HCT116 (cell line): ENCODE measurements at regions not wholly inside any gene's neighbourhood (a gene's known extent, or its start where the extent isn't known, plus 50 kb on each side); places are given as distances from the start of the nearest gene placed in this dataset.

Source experiments
- ATAC-seq: fragments of 200-7000 bp; cut with Tn5 transposase; 2 replicates; pipeline ENCODE4 v1.9.1; 2020; ENCODE audit warnings: mild to moderate bottlenecking, moderate library complexity
- BruUV-seq: library from RNA; stranded (reverse); fragments of 400-500 nt; replicated peaks from 2 replicates; lab custom pipeline; 2021; lab: Mats Ljungman, UMichigan
- CTCF ChIA-PET: fragments of 300-600 bp; sonication (Branson Sonifier 250); formaldehyde crosslinking; loops from one replicate; lab custom pipeline; 2021; ENCODE audit warnings: antibody characterized with exemption; lab: Charles Lee
- POLR2A ChIA-PET: fragments of 300-600, 350-600 bp; sonication (Branson Sonifier 250); formaldehyde crosslinking; loops from one replicate; lab custom pipeline; 2021; ENCODE audit warnings: antibody characterized with exemption; lab: Charles Lee
- RAD21 ChIA-PET, 2 experiments: fragments of 300-600 bp; sonication (Branson Sonifier 250); formaldehyde crosslinking; loops; one replicate each; lab custom pipeline; 2023; ENCODE audit warnings: low total read pairs in 2 of 2; ENCODE audit not compliant: uncharacterized antibody in 2 of 2, unreplicated experiment in 2 of 2, low non-redundant PET in 1 of 2; lab: Charles Lee
- DNase-seq: peaks from one replicate; pipeline ENCODE4 v3.0.0-alpha.2; 2010; ENCODE audit warnings: low read depth, low spot score
- H2AFZ ChIP-seq: fragments of 200-600 bp; shearing (Covaris generic), sonication (generic); 2 replicates; pipeline ENCODE4 v1.6.1; 2017; ENCODE audit warnings: low read depth, mixed run types, mixed read lengths, antibody characterized with exemption, low read length; ENCODE audit not compliant: poor library complexity, severe bottlenecking
- H3K27ac ChIP-seq: 2 replicates; pipeline ENCODE4 v1.5.1; 2012; ENCODE audit warnings: low read depth, low read length
- H3K27me3 ChIP-seq: fragments of 200-600 bp; sonication (generic); 2 replicates; pipeline ENCODE4 v1.6.1; 2016; ENCODE audit warnings: mixed run types, low read length, mixed read lengths; ENCODE audit not compliant: insufficient read depth
- H3K36me3 ChIP-seq, 2 experiments: fragments of 200-500 bp in 1 of 2; fragments of 200-600 bp in 1 of 2; sonication (Bioruptor generic) in 1 of 2; sonication (generic) in 1 of 2; 2 replicates each; pipeline versions ENCODE4 v1.5.1 to v1.6.1; 2014 to 2016; ENCODE audit warnings: low read length in 2 of 2, inconsistent platforms in 1 of 2, mixed read lengths in 1 of 2, mixed run types in 1 of 2; ENCODE audit not compliant: insufficient read depth in 2 of 2, control insufficient read depth in 1 of 2
- H3K4me1 ChIP-seq, 2 experiments: fragments of 200-600 bp in 1 of 2; sonication (generic) in 1 of 2; 2 replicates each; pipeline versions ENCODE4 v1.5.1 to v1.6.1; 2012 to 2017; ENCODE audit warnings: low read length in 2 of 2, inconsistent platforms in 1 of 2, mild to moderate bottlenecking in 1 of 2, mixed read lengths in 1 of 2, mixed run types in 1 of 2, moderate library complexity in 1 of 2; ENCODE audit not compliant: insufficient read depth in 2 of 2, control insufficient read depth in 1 of 2
- H3K4me2 ChIP-seq: fragments of 200-600 bp; sonication (generic); 2 replicates; pipeline ENCODE4 v1.6.1; 2017; ENCODE audit warnings: mixed run types, low read length, mixed read lengths
- H3K4me3 ChIP-seq, 2 experiments: fragments of 200-600 bp in 1 of 2; sonication (generic) in 1 of 2; replicated peaks in 1 of 2; 2 replicates each; pipeline ENCODE4 v1.5.1; 2011 to 2016; ENCODE audit warnings: low read length in 2 of 2, control low read depth in 1 of 2, low read depth in 1 of 2, mild to moderate bottlenecking in 1 of 2, mixed read lengths in 1 of 2, mixed run types in 1 of 2
- H3K79me2 ChIP-seq: fragments of 200-600 bp; sonication (generic); 2 replicates; pipeline ENCODE4 v1.6.1; 2017; ENCODE audit warnings: mild to moderate bottlenecking, mixed run types, low read length, moderate library complexity, mixed read lengths; ENCODE audit not compliant: insufficient read depth
- H3K9ac ChIP-seq: fragments of 200-600 bp; sonication (generic); 2 replicates; pipeline ENCODE4 v1.6.1; 2016; ENCODE audit warnings: low read length, mixed read lengths
- H3K9me2 ChIP-seq: fragments of 200-600 bp; sonication (generic), shearing (Covaris generic); 2 replicates; pipeline ENCODE4 v1.6.1; 2017; ENCODE audit warnings: mixed run types, mild to moderate bottlenecking, moderate library complexity; ENCODE audit not compliant: insufficient read depth
- H3K9me3 ChIP-seq, 2 experiments: fragments of 200-500 bp in 1 of 2; fragments of 200-600 bp in 1 of 2; sonication (Bioruptor generic) in 1 of 2; sonication (generic) in 1 of 2; 2 replicates each; pipeline ENCODE4 v1.6.1; 2014 to 2017; ENCODE audit warnings: low read length in 2 of 2, mixed read lengths in 2 of 2, inconsistent platforms in 1 of 2, low read depth in 1 of 2, mild to moderate bottlenecking in 1 of 2, mixed run types in 1 of 2, moderate library complexity in 1 of 2; ENCODE audit not compliant: control insufficient read depth in 1 of 2, insufficient read depth in 1 of 2
- H4K20me1 ChIP-seq: fragments of 200-600 bp; sonication (generic), shearing (Covaris generic); 2 replicates; pipeline ENCODE4 v1.6.1; 2017; ENCODE audit warnings: mixed run types, mild to moderate bottlenecking, moderate library complexity; ENCODE audit not compliant: insufficient read depth
- CBX3 ChIP-seq: IDR thresholded peaks from 2 replicates; pipeline ENCODE4 v1.6.1; 2012; ENCODE audit warnings: low read depth
- CTCF ChIP-seq, 3 experiments: fragments of 200-600 bp in 1 of 3; sonication (generic) in 1 of 3; IDR thresholded peaks in 2 of 3; conservative IDR thresholded peaks in 1 of 3; 2 replicates each; pipeline ENCODE4 v1.5.1; 2012 to 2017; ENCODE audit warnings: low read depth in 2 of 3, low read length in 2 of 3, antibody characterized with exemption in 1 of 3, borderline replicate concordance in 1 of 3, control low read depth in 1 of 3, mild to moderate bottlenecking in 1 of 3, mixed read lengths in 1 of 3, mixed run types in 1 of 3, moderate library complexity in 1 of 3; ENCODE audit not compliant: insufficient read depth in 1 of 3
- EGR1 ChIP-seq: IDR thresholded peaks from 2 replicates; pipeline ENCODE4 v1.6.1; 2012; ENCODE audit warnings: low read depth
- ELF1 ChIP-seq: IDR thresholded peaks from 2 replicates; pipeline ENCODE4 v1.6.1; 2012; ENCODE audit warnings: low read depth, borderline replicate concordance
- FOSL1 ChIP-seq: IDR thresholded peaks from 2 replicates; pipeline ENCODE4 v1.6.1; 2012; ENCODE audit warnings: low read depth
- MAX ChIP-seq: IDR thresholded peaks from 2 replicates; pipeline ENCODE4 v1.6.1; 2012
- POLR2A ChIP-seq: IDR thresholded peaks from 2 replicates; pipeline ENCODE4 v1.7.0; 2011; ENCODE audit warnings: borderline replicate concordance; ENCODE audit not compliant: insufficient read depth, insufficient read length; ENCODE audit errors: extremely low read depth
- POLR2AphosphoS5 ChIP-seq: IDR thresholded peaks from 2 replicates; pipeline ENCODE4 v1.6.1; 2011; ENCODE audit warnings: mild to moderate bottlenecking, low read depth, low read length, moderate library complexity
- RAD21 ChIP-seq: IDR thresholded peaks from 2 replicates; pipeline ENCODE4 v1.6.1; 2012; ENCODE audit warnings: low read depth, mild to moderate bottlenecking
- REST ChIP-seq: IDR thresholded peaks from 2 replicates; pipeline ENCODE4 v1.6.1; 2012; ENCODE audit warnings: low read depth
- SIN3A ChIP-seq: IDR thresholded peaks from 2 replicates; pipeline ENCODE4 v1.6.1; 2012; ENCODE audit warnings: low read depth
- SRF ChIP-seq: IDR thresholded peaks from 2 replicates; pipeline ENCODE4 v1.6.1; 2012; ENCODE audit warnings: low read depth
- YY1 ChIP-seq: IDR thresholded peaks from 2 replicates; pipeline ENCODE4 v1.6.1; 2011; ENCODE audit warnings: low read length, low read depth, moderate library complexity, mild to moderate bottlenecking; ENCODE audit not compliant: insufficient replicate concordance; ENCODE audit errors: extremely low read depth
- intact Hi-C: fragments of 100-400 bp; cut with micrococcal nuclease; formaldehyde crosslinking; loops from 2 replicates; pipeline ENCODE4 v1.10.0; 2022
- TF ChIP-seq, protein P1 (sequence below): IDR thresholded peaks from 2 replicates; pipeline ENCODE4 v1.6.1; 2012

DNA sequence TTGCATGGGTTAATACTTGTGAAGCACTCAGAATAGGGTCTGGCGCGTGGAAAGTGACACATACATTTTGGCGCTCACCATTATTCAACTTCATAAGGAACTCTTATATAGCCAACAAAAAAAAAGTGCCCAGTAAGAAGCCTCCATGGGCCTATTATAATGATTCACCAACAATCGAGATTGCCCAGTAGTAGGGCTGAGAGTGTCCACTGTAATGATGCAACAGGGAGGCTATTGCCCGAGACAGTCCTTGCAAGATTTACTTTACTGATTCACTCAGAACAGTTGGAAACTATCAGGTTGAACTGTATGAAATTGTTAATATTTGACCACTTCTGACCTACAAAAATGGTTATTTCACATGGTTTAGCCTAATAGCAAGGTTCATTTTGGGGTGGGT, 86.0 kb downstream of the PJA1 start:
- intact Hi-C loops, result no loop called here
- no peak for DNase-seq
- Histone ChIP-seq H3K9me2 (no peaks in the 10 kb centered on the region), H3K4me2 (no peak overlapping the region), H3K27me3 (no peaks in the 10 kb centered on the region), H3K27ac (no peak overlapping the region), H3K4me1 (no peaks in the 10 kb centered on the region), H3K79me2 (no peaks in the 10 kb centered on the region), H4K20me1 (no peaks in the 10 kb centered on the region), H3K9me3 (no peaks in the 10 kb centered on the region), H2AFZ (no peak overlapping the region), H3K4me3 (no peak overlapping the region), H3K9ac (no peak overlapping the region), H3K36me3 (no peaks in the 10 kb centered on the region)
- CTCF ChIA-PET, result no interaction called here
- TF ChIP-seq, protein P1, sequence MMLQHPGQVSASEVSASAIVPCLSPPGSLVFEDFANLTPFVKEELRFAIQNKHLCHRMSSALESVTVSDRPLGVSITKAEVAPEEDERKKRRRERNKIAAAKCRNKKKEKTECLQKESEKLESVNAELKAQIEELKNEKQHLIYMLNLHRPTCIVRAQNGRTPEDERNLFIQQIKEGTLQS, result no peak
- TF ChIP-seq POLR2A (no peak), POLR2AphosphoS5 (no peak), CTCF (IDR thresholded peaks at IDR 0.05 in 2 of 3, conservative IDR thresholded peaks at IDR 0.05 in 1 of 3; ENCODE audit: borderline replicate concordance in 1 of 3, insufficient read depth in 1 of 3, low read depth in 2 of 3, low read length in 2 of 3) (no peak), CBX3 (no peak), YY1 (no peak), FOSL1 (no peak), MAX (no peak), SIN3A (no peak), ELF1 (no peak), REST (no peak), EGR1 (no peak), RAD21 (no peak), SRF (no peak)
- BruUV-seq, result no TSS peak
- no peak for ATAC-seq
- POLR2A ChIA-PET, result no interaction called here
- RAD21 ChIA-PET, result no interaction called here
